Osteoblast (primary cell): ENCODE measurements at regions not wholly inside any gene's neighbourhood (a gene's known extent, or its start where the extent isn't known, plus 50 kb on each side); places are given as distances from the start of the nearest gene placed in this dataset.

Experiments used
- DNase-seq: peaks from one replicate; pipeline ENCODE4 v3.0.0; 2011; ENCODE audit warnings: low spot score, mixed read lengths; ENCODE audit not compliant: insufficient read length; ENCODE audit errors: missing footprints
- H2AFZ ChIP-seq: 2 replicates; pipeline ENCODE4 v1.6.0; 2011; ENCODE audit warnings: mild to moderate bottlenecking, low read length
- H3K27ac ChIP-seq: 2 replicates; pipeline ENCODE4 v1.5.1; 2011; ENCODE audit warnings: mild to moderate bottlenecking, low read depth, low read length, moderate library complexity
- H3K27me3 ChIP-seq: 2 replicates; pipeline ENCODE4 v1.6.0; 2012; ENCODE audit warnings: mild to moderate bottlenecking, control low read depth, inconsistent platforms, low read length, moderate library complexity; ENCODE audit not compliant: insufficient read depth
- H3K36me3 ChIP-seq: 2 replicates; pipeline ENCODE4 v1.5.1; 2011; ENCODE audit warnings: mild to moderate bottlenecking, low read length, control low read depth, moderate library complexity; ENCODE audit not compliant: insufficient read depth
- H3K4me1 ChIP-seq: 2 replicates; pipeline ENCODE4 v1.5.1; 2011; ENCODE audit warnings: mild to moderate bottlenecking, low read length, control low read depth, moderate library complexity; ENCODE audit not compliant: insufficient read depth
- H3K4me2 ChIP-seq: 2 replicates; pipeline ENCODE4 v1.6.0; 2011; ENCODE audit warnings: mild to moderate bottlenecking, low read length; ENCODE audit not compliant: insufficient read depth
- H3K4me3 ChIP-seq: fragments of 200-600 bp; sonication (generic); 3 replicates; pipeline ENCODE4 v1.5.1; 2012; ENCODE audit warnings: mild to moderate bottlenecking, low read length, inconsistent platforms; ENCODE audit not compliant: insufficient read depth
- H3K79me2 ChIP-seq: 2 replicates; pipeline ENCODE4 v1.6.0; 2012; ENCODE audit warnings: mild to moderate bottlenecking, low read length, control low read depth, inconsistent platforms; ENCODE audit not compliant: insufficient read depth
- H3K9me3 ChIP-seq: 2 replicates; pipeline ENCODE4 v1.5.1; 2011; ENCODE audit warnings: low read depth, low read length, control low read depth
- H4K20me1 ChIP-seq: 2 replicates; pipeline ENCODE4 v1.6.0; 2012; ENCODE audit warnings: mild to moderate bottlenecking, low read length, control low read depth; ENCODE audit not compliant: insufficient read depth
- TF ChIP-seq, protein P1 (sequence below): IDR thresholded peaks from 2 replicates; pipeline ENCODE4 v1.5.1; 2011; ENCODE audit warnings: mild to moderate bottlenecking, low read depth, low read length, moderate library complexity; ENCODE audit errors: extremely low read depth

DNA sequence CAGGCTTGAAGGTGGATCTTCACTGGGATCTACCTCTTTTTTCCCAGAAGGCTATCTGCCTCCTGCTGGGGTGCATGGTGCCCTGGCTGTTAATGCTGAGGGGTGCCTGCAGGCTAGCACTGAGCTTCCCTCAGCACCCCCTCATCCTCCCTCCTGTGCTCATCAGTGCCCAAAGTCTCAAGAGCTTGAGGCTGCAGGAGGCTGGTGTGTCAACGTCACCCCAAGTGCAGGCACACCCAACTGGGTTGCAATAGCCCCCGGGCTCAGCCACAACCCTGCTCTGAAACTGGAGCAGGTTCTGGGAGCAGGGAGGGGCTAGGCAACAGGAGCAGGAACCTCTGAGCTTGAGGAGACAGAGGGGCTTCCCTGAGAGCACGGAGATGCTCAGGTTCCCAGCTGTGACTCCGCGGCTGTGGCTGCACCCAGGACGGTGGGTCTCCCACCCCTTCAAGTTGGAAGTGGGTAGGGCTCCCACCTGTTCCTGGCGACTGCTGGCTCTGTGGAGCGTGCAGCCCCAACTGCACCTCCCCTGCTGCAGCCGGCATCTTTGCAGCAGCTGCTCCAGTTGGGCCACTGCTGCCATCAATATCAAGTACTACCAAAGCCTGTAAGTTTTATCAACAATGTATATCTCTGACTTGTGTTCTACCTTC, 1266.6 kb upstream of the C9orf72 start:
- no peak for DNase-seq
- H3K4me3 ChIP-seq = no peak overlapping the region
- H2AFZ ChIP-seq = no peak overlapping the region
- H3K27me3 ChIP-seq = no peaks in the 10 kb centered on the region
- H3K36me3 ChIP-seq = no peaks in the 10 kb centered on the region
- no peak overlapping the region for H3K4me2 ChIP-seq
- no peaks in the 10 kb centered on the region for H4K20me1 ChIP-seq
- no peaks in the 10 kb centered on the region for H3K4me1 ChIP-seq
- no peaks in the 10 kb centered on the region for H3K79me2 ChIP-seq
- TF ChIP-seq, protein P1, sequence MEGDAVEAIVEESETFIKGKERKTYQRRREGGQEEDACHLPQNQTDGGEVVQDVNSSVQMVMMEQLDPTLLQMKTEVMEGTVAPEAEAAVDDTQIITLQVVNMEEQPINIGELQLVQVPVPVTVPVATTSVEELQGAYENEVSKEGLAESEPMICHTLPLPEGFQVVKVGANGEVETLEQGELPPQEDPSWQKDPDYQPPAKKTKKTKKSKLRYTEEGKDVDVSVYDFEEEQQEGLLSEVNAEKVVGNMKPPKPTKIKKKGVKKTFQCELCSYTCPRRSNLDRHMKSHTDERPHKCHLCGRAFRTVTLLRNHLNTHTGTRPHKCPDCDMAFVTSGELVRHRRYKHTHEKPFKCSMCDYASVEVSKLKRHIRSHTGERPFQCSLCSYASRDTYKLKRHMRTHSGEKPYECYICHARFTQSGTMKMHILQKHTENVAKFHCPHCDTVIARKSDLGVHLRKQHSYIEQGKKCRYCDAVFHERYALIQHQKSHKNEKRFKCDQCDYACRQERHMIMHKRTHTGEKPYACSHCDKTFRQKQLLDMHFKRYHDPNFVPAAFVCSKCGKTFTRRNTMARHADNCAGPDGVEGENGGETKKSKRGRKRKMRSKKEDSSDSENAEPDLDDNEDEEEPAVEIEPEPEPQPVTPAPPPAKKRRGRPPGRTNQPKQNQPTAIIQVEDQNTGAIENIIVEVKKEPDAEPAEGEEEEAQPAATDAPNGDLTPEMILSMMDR = no peak
- peaks cover 1% of the 10 kb centered on the region for H3K9me3 ChIP-seq
- no peak overlapping the region for H3K27ac ChIP-seq

DNA sequence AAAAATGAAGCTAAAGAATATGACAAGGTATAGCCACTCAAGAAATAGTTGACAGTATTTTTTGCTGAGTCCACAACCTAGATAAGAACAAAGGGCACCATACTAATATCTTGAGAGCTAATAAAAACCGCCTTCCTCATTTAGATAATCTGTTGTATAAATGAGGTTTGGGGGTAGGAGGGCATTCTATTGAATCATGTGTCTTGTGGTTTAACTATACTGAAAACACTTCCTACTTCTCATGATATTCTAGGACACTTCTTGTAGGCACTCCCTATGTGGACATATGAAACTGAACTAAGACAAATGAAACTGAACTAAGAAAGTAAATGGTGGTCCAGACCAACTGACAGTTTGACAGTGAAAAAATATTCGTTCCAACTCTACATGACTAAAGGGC, 1268.5 kb upstream of the C9orf72 start:
- Histone ChIP-seq H3K9me3 (peaks cover 4% of the 10 kb centered on the region), H3K27ac (no peak overlapping the region), H4K20me1 (no peaks in the 10 kb centered on the region), H3K4me2 (no peak overlapping the region), H2AFZ (no peak overlapping the region), H3K79me2 (no peaks in the 10 kb centered on the region), H3K4me3 (no peak overlapping the region), H3K36me3 (no peaks in the 10 kb centered on the region), H3K4me1 (no peaks in the 10 kb centered on the region), H3K27me3 (no peaks in the 10 kb centered on the region)
- DNase-seq = no peak
- TF ChIP-seq, protein P1 = no peak

DNA sequence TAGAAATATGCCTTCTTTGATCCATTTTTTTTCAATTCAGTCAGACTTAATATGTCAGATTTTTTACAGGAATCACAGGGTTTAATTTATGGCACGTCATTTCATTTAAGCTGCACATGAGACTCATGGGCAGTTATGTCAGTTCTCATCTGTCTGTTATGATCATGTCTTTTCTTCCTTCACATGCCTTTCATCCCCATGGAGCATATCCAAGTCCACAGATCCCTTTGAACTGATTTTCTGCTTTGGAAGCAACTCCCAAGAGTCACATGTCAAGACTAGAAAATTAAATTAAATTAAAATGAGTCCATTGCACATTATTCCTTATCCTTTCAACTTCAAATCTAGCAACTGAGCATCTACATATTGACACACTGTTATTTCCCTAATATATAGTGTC, 1274.0 kb upstream of the C9orf72 start:
- Histone ChIP-seq H3K36me3 (no peaks in the 10 kb centered on the region), H3K4me2 (no peak overlapping the region), H2AFZ (no peak overlapping the region), H3K4me3 (no peak overlapping the region), H3K79me2 (no peaks in the 10 kb centered on the region), H3K27ac (no peak overlapping the region), H3K27me3 (no peaks in the 10 kb centered on the region), H4K20me1 (no peaks in the 10 kb centered on the region), H3K9me3 (peaks cover 2% of the 10 kb centered on the region), H3K4me1 (no peaks in the 10 kb centered on the region)
- TF ChIP-seq, protein P1 = no peak
- no peak for DNase-seq

DNA sequence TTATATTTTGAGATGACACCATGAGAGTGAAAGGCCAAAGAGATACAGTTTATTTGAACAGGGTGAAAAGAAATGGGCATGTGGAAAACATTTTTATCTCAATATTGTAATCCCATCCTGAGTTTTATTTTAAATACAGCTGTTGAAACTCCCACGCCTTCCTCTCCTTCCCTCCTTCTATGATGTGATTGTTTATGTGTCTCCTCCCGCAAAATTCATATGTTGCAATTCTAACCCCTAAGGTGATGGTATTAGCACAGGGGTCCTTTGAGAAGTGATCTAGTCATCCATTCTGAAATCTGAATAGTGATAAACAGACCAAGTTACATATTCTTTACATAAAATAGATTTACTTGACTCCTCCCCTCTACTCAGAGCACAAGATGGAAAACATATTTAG, 1275.4 kb upstream of the C9orf72 start:
- H3K4me2 ChIP-seq = no peak overlapping the region
- H3K36me3 ChIP-seq = no peaks in the 10 kb centered on the region
- no peak overlapping the region for H3K27ac ChIP-seq
- no peak overlapping the region for H2AFZ ChIP-seq
- H3K4me1 ChIP-seq = no peaks in the 10 kb centered on the region
- TF ChIP-seq, protein P1 = no peak
- no peaks in the 10 kb centered on the region for H4K20me1 ChIP-seq
- no peaks in the 10 kb centered on the region for H3K27me3 ChIP-seq
- DNase-seq = no peak
- no peaks in the 10 kb centered on the region for H3K79me2 ChIP-seq
- H3K4me3 ChIP-seq = no peak overlapping the region
- H3K9me3 ChIP-seq = peaks cover 2% of the 10 kb centered on the region
